Parathyroid adenoma (tissue), 2 donors: ENCODE measurements at regions not wholly inside any gene's neighbourhood (a gene's known extent, or its start where the extent isn't known, plus 50 kb on each side); places are given as distances from the start of the nearest gene placed in this dataset.

Source experiments
- H2AFZ ChIP-seq: fragments of 300-600 bp; sonication (generic); one replicate; pipeline ENCODE4 v1.7.0; 2017; ENCODE audit warnings: antibody characterized with exemption, mild to moderate bottlenecking
- H3K27ac ChIP-seq: fragments of 300-600 bp; sonication (generic); one replicate; pipeline ENCODE4 v1.7.0; 2017
- H3K27me3 ChIP-seq: fragments of 300-600 bp; sonication (generic); one replicate; pipeline ENCODE4 v1.7.0; 2017; ENCODE audit warnings: low read length; ENCODE audit not compliant: control insufficient read depth, insufficient read depth
- H3K36me3 ChIP-seq: fragments of 300-600 bp; sonication (generic); one replicate; pipeline ENCODE4 v1.7.0; 2017; ENCODE audit warnings: low read length; ENCODE audit not compliant: control insufficient read depth, insufficient read depth
- H3K4me1 ChIP-seq: fragments of 300-600 bp; sonication (generic); one replicate; pipeline ENCODE4 v1.7.0; 2017; ENCODE audit warnings: control low read depth
- H3K4me2 ChIP-seq: fragments of 300-600 bp; sonication (generic); one replicate; pipeline ENCODE4 v1.7.0; 2017; ENCODE audit warnings: low read length
- H3K4me3 ChIP-seq: fragments of 300-600 bp; sonication (generic); one replicate; pipeline ENCODE4 v1.7.0; 2017; ENCODE audit warnings: low read depth, low read length
- H3K79me2 ChIP-seq: fragments of 300-600 bp; sonication (generic); one replicate; pipeline ENCODE4 v1.7.0; 2017; ENCODE audit warnings: control low read depth
- H3K9ac ChIP-seq: fragments of 300-600 bp; sonication (generic); one replicate; pipeline ENCODE4 v1.7.0; 2017; ENCODE audit warnings: mild to moderate bottlenecking
- H3K9me3 ChIP-seq: fragments of 300-600 bp; sonication (generic); one replicate; pipeline ENCODE4 v1.7.0; 2017; ENCODE audit warnings: low read length; ENCODE audit not compliant: control insufficient read depth
- TF ChIP-seq, protein P1 (sequence below): fragments of 300-600 bp; sonication (generic); IDR thresholded peaks from one replicate; pipeline ENCODE4 v1.7.0; 2017; ENCODE audit warnings: antibody characterized with exemption, mild to moderate bottlenecking
- donor health status: primary hyperparathyroidism.

DNA sequence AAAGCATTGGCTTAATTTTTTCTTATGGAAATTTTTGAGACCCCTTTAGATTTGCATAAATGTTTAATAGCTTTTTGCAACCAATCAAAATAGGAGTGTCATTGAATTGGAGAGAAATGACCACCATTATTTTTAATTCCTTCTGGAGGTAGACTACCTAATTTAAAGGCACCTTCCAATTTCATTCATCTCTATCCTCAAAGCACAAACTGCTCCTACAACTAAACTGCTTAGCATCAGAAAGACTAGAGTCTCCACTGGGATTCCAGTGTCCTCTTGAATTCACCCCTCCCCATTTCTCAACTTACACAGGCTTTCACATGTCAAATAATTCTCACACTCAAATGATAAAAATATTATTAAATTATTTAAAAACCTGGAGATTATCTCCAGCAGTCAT is 168.4 kb downstream of the RPS29 start:
- Histone ChIP-seq H3K9ac (no peak overlapping the region), H3K4me3 (no peak overlapping the region), H3K27me3 (no peaks in the 10 kb centered on the region), H3K4me2 (no peak overlapping the region), H3K36me3 (no peaks in the 10 kb centered on the region), H3K27ac (no peak overlapping the region), H3K4me1 (no peaks in the 10 kb centered on the region), H3K79me2 (no peaks in the 10 kb centered on the region), H3K9me3 (no peaks in the 10 kb centered on the region), H2AFZ (no peak overlapping the region)
- TF ChIP-seq, protein P1, sequence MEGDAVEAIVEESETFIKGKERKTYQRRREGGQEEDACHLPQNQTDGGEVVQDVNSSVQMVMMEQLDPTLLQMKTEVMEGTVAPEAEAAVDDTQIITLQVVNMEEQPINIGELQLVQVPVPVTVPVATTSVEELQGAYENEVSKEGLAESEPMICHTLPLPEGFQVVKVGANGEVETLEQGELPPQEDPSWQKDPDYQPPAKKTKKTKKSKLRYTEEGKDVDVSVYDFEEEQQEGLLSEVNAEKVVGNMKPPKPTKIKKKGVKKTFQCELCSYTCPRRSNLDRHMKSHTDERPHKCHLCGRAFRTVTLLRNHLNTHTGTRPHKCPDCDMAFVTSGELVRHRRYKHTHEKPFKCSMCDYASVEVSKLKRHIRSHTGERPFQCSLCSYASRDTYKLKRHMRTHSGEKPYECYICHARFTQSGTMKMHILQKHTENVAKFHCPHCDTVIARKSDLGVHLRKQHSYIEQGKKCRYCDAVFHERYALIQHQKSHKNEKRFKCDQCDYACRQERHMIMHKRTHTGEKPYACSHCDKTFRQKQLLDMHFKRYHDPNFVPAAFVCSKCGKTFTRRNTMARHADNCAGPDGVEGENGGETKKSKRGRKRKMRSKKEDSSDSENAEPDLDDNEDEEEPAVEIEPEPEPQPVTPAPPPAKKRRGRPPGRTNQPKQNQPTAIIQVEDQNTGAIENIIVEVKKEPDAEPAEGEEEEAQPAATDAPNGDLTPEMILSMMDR: no peak

- TF ChIP-seq, protein P1: no peak
- H3K9me3 ChIP-seq: no peaks in the 10 kb centered on the region
- H2AFZ ChIP-seq: no peak overlapping the region
- no peak overlapping the region for H3K27ac ChIP-seq
- no peak overlapping the region for H3K4me2 ChIP-seq
- no peaks in the 10 kb centered on the region for H3K4me1 ChIP-seq
- no peaks in the 10 kb centered on the region for H3K36me3 ChIP-seq
- H3K79me2 ChIP-seq: no peaks in the 10 kb centered on the region
- no peak overlapping the region for H3K4me3 ChIP-seq
- H3K27me3 ChIP-seq: no peaks in the 10 kb centered on the region
- no peak overlapping the region for H3K9ac ChIP-seq
Measured at GRCh38 chr14:49408187-49408933, 177.8 kb downstream of the RPS29 start.

DNA sequence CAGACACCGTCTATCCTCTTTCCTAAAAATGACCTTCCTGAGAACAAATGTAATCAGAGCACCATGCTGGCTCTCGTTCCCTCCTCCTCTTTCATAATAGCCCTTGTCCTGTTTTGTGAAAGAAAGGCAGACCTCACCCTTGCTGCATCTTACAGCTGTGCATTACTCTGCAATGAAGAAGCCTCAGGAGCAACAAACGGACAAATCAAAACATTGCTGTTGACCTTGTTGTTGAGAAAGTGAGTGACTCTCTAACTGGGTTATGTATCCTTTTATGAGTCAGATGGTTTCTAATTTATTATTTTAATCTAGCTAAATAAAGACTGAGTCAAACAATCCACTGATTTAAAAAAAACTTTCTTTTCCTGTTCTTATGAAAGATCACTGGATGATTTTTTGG is 180.9 kb downstream of the RPS29 start:
- Histone ChIP-seq H2AFZ (no peak overlapping the region), H3K27me3 (no peaks in the 10 kb centered on the region), H3K79me2 (no peaks in the 10 kb centered on the region), H3K27ac (no peak overlapping the region), H3K4me2 (no peak overlapping the region), H3K4me1 (no peaks in the 10 kb centered on the region), H3K9ac (no peak overlapping the region), H3K4me3 (no peak overlapping the region), H3K36me3 (no peaks in the 10 kb centered on the region), H3K9me3 (no peaks in the 10 kb centered on the region)
- TF ChIP-seq, protein P1: no peak

DNA sequence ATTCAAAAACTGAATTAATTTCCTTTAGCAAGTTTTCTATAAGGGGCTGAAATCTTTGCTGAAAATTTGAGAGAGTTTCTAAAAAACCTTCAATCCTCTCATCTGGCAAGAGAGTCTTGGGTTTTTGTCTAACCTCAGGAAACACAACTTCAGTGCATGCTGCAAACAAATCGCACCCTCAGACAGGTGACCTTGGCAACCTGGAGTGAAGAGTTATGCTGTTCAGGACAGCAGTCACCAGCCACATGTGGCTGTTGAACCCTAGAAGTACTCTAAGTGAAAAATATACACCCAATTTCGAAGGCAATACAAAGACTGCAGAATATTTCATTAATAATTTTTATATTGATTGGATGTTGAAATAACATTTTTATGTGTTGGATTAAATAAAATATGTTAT is 184.8 kb downstream of the RPS29 start:
- no peak overlapping the region for H2AFZ ChIP-seq
- H3K36me3 ChIP-seq: no peaks in the 10 kb centered on the region
- no peaks in the 10 kb centered on the region for H3K27me3 ChIP-seq
- H3K27ac ChIP-seq: no peak overlapping the region
- no peaks in the 10 kb centered on the region for H3K4me1 ChIP-seq
- H3K4me2 ChIP-seq: no peak overlapping the region
- TF ChIP-seq, protein P1: no peak
- H3K9me3 ChIP-seq: no peaks in the 10 kb centered on the region
- no peak overlapping the region for H3K4me3 ChIP-seq
- no peaks in the 10 kb centered on the region for H3K79me2 ChIP-seq
- H3K9ac ChIP-seq: no peak overlapping the region

GRCh38 chr14:49396801-49397200 is 189.4 kb downstream of the RPS29 start:
- H3K27me3 ChIP-seq: no peaks in the 10 kb centered on the region
- H3K27ac ChIP-seq: no peak overlapping the region
- no peak overlapping the region for H2AFZ ChIP-seq
- no peaks in the 10 kb centered on the region for H3K79me2 ChIP-seq
- no peaks in the 10 kb centered on the region for H3K4me1 ChIP-seq
- H3K4me2 ChIP-seq: no peak overlapping the region
- H3K9ac ChIP-seq: no peak overlapping the region
- no peaks in the 10 kb centered on the region for H3K36me3 ChIP-seq
- H3K4me3 ChIP-seq: no peak overlapping the region
- TF ChIP-seq, protein P1: no peak
- H3K9me3 ChIP-seq: no peaks in the 10 kb centered on the region
